NK-92 treated with Interleukin-12 subunit alpha and Interleukin-12 subunit beta, amount 100 ng/mL, for 24 hours (cell line): ENCODE measurements at regions not wholly inside any gene's neighbourhood (a gene's known extent, or its start where the extent isn't known, plus 50 kb on each side); places are given as distances from the start of the nearest gene placed in this dataset.

ENCODE experiments used
- DNase-seq: peaks from one replicate; lab custom pipeline; 2025; lab: John Stamatoyannopoulos, UW

DNA sequence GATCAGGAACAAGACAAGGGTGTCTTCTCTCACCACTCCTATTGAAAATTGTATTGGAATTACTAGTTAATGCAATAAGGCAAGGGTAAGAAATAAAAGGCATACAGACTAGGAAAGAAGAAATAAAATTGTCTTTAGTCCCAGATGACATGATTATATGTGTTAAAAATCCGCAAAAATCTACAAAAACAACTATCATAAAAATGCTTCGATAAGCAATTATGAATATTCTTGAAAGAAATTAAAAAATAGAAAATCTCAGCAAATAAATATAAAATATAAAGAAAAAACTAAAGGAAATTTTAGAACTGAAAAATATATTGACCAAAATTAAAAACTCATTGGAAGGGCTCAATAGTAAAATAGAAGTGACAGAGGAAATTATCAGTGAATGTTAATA, 243.3 kb downstream of the ZNF674 start:
- no peak for DNase-seq

DNA sequence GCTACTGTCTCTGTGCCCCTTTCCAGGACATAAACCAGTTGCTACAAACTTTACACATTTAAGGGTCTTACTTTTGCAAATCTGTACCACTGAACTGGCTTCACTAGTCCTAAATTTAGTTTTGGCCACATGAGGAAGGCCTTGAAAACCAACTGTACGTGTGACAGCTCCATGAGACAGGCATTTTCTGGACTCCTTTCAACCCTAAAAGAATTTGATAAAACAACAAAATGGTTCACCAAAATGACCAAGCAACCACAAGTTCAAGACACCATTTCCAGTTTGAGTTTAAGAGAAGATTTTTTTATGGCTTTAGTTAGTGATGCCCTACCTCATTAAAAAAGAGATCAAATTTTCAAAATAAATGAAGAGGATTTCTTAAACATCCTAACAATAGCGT, 246.4 kb downstream of the ZNF674 start:
- DNase-seq, result no peak

DNA sequence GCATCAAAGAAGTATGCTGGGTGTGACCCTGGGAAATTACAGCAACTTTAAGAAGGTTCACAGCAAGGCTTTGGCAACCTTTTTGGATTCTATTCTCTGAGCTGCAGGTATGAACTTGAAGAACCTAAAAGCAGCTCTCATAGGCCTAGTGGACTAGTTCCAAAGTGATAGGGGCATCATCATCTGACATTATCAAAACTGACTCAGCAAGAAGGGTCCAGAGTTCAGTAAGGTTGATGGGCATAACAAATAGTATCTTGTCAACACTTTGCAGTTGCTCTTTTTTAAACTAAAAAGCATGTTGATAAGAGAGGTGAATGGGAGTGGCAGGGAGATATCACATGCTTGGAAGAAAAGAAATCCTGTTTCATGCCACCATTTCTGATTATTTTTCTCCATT, 249.3 kb downstream of the ZNF674 start:
- DNase-seq, result no peak

DNA sequence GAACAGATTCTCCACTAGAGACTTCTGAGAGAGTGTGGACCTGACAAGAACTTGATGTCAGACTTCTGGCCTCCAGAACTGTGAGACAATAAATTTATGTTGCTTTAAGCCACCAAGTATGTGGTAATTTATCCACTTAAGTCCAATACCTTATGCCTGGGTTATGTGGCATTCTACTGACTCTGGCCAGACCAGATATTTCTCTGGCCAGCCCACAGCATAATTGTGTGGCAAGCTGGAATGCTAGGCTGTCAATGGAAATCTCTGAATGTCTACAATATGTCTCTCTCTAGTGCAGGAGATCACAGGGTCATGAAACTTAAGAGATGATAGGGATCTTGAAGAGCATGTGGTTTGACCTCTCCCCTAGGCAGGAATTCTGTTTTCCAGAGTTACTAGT, 251.0 kb downstream of the ZNF674 start:
- no peak for DNase-seq

GRCh38 chrX:46279925-46280313, 265.3 kb downstream of the ZNF674 start:
- no peak for DNase-seq

GRCh38 chrX:46279214-46279924, 265.9 kb downstream of the ZNF674 start:
- no peak for DNase-seq

DNA sequence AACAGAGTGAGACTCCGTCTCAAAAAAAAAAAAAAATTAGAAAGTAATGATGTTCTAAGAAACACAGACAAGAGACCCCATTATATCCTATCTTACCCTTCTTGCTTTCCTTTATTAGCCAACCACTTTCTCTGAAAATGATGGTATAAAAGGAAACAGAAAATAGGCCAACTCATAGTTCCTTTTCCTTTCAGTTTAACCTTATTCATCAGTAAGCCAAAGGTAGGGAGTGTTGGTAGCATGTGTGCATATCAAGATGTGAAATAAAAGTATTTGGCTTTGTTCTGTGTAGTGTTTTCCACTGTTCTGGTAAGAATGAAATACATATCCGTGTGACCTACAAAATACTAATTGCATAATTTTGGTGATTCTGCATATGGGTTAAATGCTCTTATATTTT, 266.6 kb downstream of the ZNF674 start:
- DNase-seq, result no peak

- DNase-seq, result no peak
These were observed 276.8 kb downstream of the ZNF674 start for GRCh38 chrX:46268412-46268811.

GRCh38 chrX:46263494-46263893, 281.7 kb downstream of the ZNF674 start:
- no peak for DNase-seq

DNA sequence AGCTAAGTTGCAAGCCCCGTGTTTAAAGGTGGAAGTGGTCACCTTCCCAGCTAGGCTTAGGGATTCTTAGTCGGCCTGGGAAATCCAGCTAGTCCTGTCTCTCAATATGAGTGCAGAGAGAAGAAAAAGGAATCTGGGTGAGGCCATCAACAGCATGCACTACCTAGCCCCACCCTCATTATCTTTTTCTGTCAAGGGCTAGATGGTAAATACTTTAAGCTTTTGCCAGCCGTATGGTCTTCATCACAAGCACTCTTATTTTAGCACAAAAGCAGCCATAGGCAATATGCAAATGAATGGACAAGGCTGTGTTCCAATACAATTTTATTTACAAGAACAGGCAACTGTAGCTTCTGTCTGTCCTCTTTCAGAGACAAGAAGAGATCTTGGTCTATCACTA, 282.9 kb downstream of the ZNF674 start:
- DNase-seq, result no peak

DNA sequence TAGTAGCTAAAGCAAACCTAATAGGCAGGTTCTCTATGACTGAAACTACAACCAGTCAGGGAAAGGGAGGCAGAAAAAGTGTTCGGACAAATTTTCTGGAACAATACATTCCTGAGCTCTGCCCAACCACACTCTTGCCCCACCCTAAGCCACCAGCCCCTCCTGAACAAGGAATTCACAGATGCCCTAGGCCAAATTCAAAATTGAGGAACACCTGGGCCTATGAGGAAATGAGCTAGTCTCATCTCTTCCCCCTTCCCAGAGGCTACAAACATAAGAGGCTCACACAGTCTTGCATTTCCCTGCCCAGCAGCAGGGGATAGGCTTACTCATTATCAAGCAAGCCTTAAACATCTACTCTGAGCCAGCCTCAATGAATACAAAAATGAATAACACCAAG, 284.7 kb downstream of the ZNF674 start:
- no peak for DNase-seq

GRCh38 chrX:46258356-46258755, 286.9 kb downstream of the ZNF674 start:
- DNase-seq, result no peak

- no peak for DNase-seq
These were observed 287.8 kb downstream of the ZNF674 start for GRCh38 chrX:46257451-46257879.

GRCh38 chrX:46256875-46257274, 288.3 kb downstream of the ZNF674 start:
- DNase-seq, result no peak

GRCh38 chrX:46255046-46255445, 290.2 kb downstream of the ZNF674 start:
- DNase-seq, result no peak

GRCh38 chrX:46254641-46255040, 290.6 kb downstream of the ZNF674 start:
- no peak for DNase-seq

DNA sequence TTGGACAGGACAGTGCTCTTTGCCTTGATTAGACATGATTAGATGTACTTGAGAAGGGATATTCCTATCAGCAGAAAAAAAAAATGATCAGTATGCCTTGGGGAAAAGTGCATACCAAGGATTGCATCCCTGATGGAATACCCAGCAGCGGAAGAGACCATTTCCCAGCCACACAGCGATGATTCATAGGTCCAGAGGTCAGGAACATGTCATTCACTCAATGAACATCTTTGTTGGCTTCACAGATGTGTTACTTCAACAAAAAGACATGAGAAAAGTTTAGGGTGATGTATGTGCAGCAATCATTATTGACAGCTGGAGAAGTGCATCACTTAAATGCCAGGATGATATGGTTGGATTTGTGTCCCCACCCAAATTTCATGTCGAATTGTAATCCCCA, 293.5 kb downstream of the ZNF674 start:
- DNase-seq, result no peak

DNA sequence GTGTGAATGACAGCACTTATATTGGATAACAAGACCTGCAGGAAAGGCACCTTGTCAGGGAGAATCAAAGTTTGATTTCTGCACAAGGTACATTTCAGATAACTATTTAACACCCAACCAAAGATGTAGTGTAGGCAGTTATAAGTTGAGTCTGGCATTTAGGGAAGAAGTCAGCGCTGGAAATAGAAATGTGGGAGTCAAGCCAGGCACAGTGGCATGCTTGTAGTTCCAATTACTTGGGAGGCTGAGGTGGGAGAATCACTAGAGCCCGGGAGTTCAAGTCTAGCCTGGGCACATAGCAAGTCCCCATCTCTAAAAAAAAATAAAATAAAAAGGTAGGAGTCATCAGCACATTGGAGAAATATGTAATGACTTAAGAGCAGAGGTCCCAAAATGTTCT, 295.1 kb downstream of the ZNF674 start:
- no peak for DNase-seq

- no peak for DNase-seq
These were observed 297.8 kb downstream of the ZNF674 start for GRCh38 chrX:46247456-46247855.

- no peak for DNase-seq
These were observed 300.8 kb downstream of the ZNF674 start for GRCh38 chrX:46244451-46244850.

DNA sequence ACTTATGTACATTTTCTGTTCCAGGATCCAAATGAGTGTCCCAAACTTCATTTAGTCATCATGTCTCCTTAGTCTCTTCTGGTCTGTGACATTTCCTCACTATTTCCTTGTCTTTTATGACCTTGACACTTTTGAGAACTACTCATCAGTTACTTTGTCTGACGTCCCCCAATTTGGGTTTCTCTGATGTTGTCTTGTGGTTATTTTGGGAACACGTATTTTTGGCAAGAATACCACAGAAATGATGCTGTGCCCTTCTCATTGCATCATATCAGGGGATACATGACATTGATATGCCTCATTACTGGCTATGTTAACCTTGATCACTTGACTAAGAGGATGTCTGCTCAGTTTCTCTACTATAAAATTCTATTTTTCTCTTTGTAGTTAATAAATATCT, 308.8 kb downstream of the ZNF674 start:
- DNase-seq, result no peak

GRCh38 chrX:46235778-46236177, 309.4 kb downstream of the ZNF674 start:
- no peak for DNase-seq

DNA sequence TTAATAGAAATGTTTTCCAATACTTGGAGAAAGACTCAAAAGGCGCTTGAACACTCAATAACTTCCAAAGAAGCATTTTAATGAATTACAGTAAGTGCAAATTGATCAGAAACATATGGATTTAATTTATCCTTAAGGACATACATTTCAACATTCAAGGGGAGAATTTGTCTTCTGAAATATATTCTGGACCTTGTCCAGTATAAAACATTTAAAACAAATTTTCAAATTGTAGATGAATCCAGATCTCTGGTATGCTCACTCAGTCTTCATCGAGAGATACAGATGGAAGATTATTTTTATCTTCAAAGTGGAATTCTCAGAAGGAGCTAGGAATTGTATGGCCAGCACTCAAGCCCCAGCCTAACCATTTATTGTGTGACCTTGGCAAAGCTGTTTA, 310.4 kb downstream of the ZNF674 start:
- DNase-seq, result no peak

DNA sequence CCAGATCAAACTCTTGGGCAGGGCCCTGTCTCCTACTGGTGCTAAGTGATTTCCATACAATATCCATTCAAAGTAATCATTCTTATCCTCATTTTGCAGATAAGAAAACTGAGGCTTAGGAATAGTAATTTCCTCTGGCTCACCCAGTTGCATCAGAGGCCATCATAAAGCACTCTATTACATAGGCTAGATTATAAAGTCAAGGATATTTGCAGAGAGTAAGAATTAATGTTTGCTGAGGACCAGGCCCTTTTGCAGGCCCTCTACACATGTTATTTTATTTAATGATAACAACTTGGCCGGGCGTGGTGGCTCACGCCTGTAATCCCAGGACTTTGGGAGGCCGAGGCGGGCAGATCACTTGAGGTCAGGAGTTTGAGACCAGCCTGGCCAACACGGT, 316.8 kb downstream of the ZNF674 start:
- no peak for DNase-seq

GRCh38 chrX:46226422-46226821, 318.8 kb downstream of the ZNF674 start:
- no peak for DNase-seq
